DMS53 treated with DMSO at 0.1 percent for 48 hours (cell line): ENCODE measurements at regions not wholly inside any gene's neighbourhood (a gene's known extent, or its start where the extent isn't known, plus 50 kb on each side); places are given as distances from the start of the nearest gene placed in this dataset.
"Not testable (repeated sequence)": the region's sequence is repeated elsewhere in the genome, so short reads cannot be mapped to it uniquely, and the experiment has no call there.

Source experiments
- DNase-seq: peaks from one replicate; lab custom pipeline; 2025; ENCODE audit not compliant: unreplicated experiment; lab: John Stamatoyannopoulos, UW

- DNase-seq, result no peak
Observed at GRCh38 chr3:25844891-25845290, 55.0 kb downstream of the OXSM start.

GRCh38 chr3:25846282-25846681 lies 56.4 kb downstream of the OXSM start:
- DNase-seq, result no peak

- DNase-seq, result no peak
Observed at GRCh38 chr3:25849091-25849490, 59.2 kb downstream of the OXSM start.

- DNase-seq, result no peak
Observed at GRCh38 chr3:25849641-25850385, 59.9 kb downstream of the OXSM start.

GRCh38 chr3:25851693-25852259 lies 61.9 kb downstream of the OXSM start:
- not testable (repeated sequence) for DNase-seq

- no peak for DNase-seq
Observed at GRCh38 chr3:25854214-25854613, 64.3 kb downstream of the OXSM start.

GRCh38 chr3:25854635-25855034 lies 64.7 kb downstream of the OXSM start:
- DNase-seq, result no peak

GRCh38 chr3:25855266-25855784 lies 65.4 kb downstream of the OXSM start:
- DNase-seq, result no peak

GRCh38 chr3:25856902-25857518 lies 67.1 kb downstream of the OXSM start:
- no peak for DNase-seq

- no peak for DNase-seq
Observed at GRCh38 chr3:25861566-25861965, 71.7 kb downstream of the OXSM start.

- no peak for DNase-seq
Observed at GRCh38 chr3:25863011-25863415, 73.1 kb downstream of the OXSM start.

- DNase-seq, result no peak
Observed at GRCh38 chr3:25863416-25863959, 73.6 kb downstream of the OXSM start.

- no peak for DNase-seq
Observed at GRCh38 chr3:25870452-25870851, 80.6 kb downstream of the OXSM start.

- DNase-seq, result no peak
Observed at GRCh38 chr3:25872200-25872877, 82.4 kb downstream of the OXSM start.

GRCh38 chr3:25883492-25883891 lies 93.6 kb downstream of the OXSM start:
- DNase-seq, result no peak

GRCh38 chr3:25884981-25885380 lies 95.1 kb downstream of the OXSM start:
- no peak for DNase-seq

- no peak for DNase-seq
Observed at GRCh38 chr3:25885544-25885943, 95.7 kb downstream of the OXSM start.

GRCh38 chr3:25887907-25888306 lies 98.0 kb downstream of the OXSM start:
- DNase-seq, result no peak

GRCh38 chr3:25888892-25889524 lies 99.1 kb downstream of the OXSM start:
- no peak for DNase-seq

- no peak for DNase-seq
Observed at GRCh38 chr3:25889525-25889917, 99.6 kb downstream of the OXSM start.

GRCh38 chr3:25894101-25894500 lies 104.2 kb downstream of the OXSM start:
- DNase-seq, result no peak
